HUES48 (cell line): ENCODE measurements at regions not wholly inside any gene's neighbourhood (a gene's known extent, or its start where the extent isn't known, plus 50 kb on each side); places are given as distances from the start of the nearest gene placed in this dataset.

Experiments
- H3K27ac ChIP-seq: one replicate; pipeline ENCODE4 v1.7.0; 2013; ENCODE audit warnings: low read depth, low read length, inconsistent platforms
- H3K27me3 ChIP-seq: 2 replicates; pipeline ENCODE4 v1.6.1; 2013; ENCODE audit warnings: mild to moderate bottlenecking, low read length; ENCODE audit not compliant: control insufficient read depth, insufficient read depth
- H3K36me3 ChIP-seq: 2 replicates; pipeline ENCODE4 v1.6.1; 2013; ENCODE audit warnings: low read length; ENCODE audit not compliant: control insufficient read depth, insufficient read depth
- H3K4me1 ChIP-seq: 2 replicates; pipeline ENCODE4 v1.6.1; 2013; ENCODE audit warnings: mild to moderate bottlenecking, low read length; ENCODE audit not compliant: control insufficient read depth, insufficient read depth
- H3K4me3 ChIP-seq: 2 replicates; pipeline ENCODE4 v1.5.1; 2013; ENCODE audit warnings: mild to moderate bottlenecking, low read depth, low read length
- H3K9ac ChIP-seq: 2 replicates; pipeline ENCODE4 v1.6.1; 2013; ENCODE audit warnings: mild to moderate bottlenecking, low read depth, low read length, moderate library complexity
- H3K9me3 ChIP-seq: 2 replicates; pipeline ENCODE4 v1.6.1; 2013; ENCODE audit warnings: low read length; ENCODE audit not compliant: control insufficient read depth, insufficient read depth

- H3K9ac ChIP-seq: no peak overlapping the region
- H3K27ac ChIP-seq: no peak overlapping the region
- H3K36me3 ChIP-seq: no peaks in the 10 kb centered on the region
- H3K27me3 ChIP-seq: no peaks in the 10 kb centered on the region
- peaks cover 57% of the 10 kb centered on the region for H3K9me3 ChIP-seq
- no peaks in the 10 kb centered on the region for H3K4me1 ChIP-seq
- H3K4me3 ChIP-seq: no peak overlapping the region
These were observed 55.6 kb downstream of the PBDC1 start for GRCh38 chrX:76228499-76228898.

DNA sequence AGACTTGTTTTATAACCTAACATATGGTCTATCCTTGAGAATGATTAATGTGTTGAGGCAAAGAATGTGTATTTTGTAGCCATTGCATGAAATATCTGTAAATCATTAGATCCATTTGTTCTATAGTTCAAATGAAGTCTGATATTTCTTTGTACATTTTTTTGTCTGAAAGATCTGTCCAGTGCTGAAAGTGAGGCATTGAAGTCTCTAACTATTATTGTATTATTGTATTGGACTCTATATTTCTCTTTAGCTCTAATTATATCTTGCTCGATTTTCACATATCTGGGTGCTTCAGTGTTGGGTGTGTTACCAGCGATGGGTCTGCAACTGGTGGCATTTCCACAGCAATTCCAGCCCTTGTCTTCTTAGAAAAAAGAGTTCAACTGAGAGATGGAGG lies 76.0 kb downstream of the PBDC1 start:
- Histone ChIP-seq H3K9me3 (peaks cover 21% of the 10 kb centered on the region), H3K27ac (no peak overlapping the region), H3K27me3 (no peaks in the 10 kb centered on the region)

DNA sequence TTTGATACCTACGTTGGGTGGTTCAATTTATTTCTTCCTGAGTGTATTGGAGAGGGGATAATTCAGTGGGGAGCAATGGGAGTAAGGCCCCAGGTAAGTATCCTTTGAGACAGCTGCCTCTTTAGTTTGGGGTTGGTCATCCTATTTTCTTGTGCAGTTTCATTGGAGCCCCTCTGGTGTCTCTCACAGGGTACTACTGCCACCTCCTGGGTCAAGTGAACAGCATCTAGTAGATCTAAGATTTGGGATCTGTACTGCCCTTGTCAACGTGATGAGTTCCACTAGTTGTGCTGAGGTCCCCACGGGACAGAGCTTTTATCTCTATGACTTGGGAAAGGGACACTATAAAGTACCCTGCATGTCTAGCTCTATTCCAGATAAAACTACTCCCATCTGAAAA lies 80.6 kb downstream of the PBDC1 start:
- Histone ChIP-seq H3K9me3 (peaks cover 14% of the 10 kb centered on the region; the same call in 1 of the 2 replicates), H3K9ac (no peak overlapping the region), H3K36me3 (no peaks in the 10 kb centered on the region), H3K27ac (no peak overlapping the region), H3K27me3 (no peaks in the 10 kb centered on the region), H3K4me3 (no peak overlapping the region), H3K4me1 (no peaks in the 10 kb centered on the region)

More for the DNA sequence above, 76.0 kb downstream of the PBDC1 start:
- Histone ChIP-seq H3K9ac (no peak overlapping the region), H3K4me1 (no peaks in the 10 kb centered on the region), H3K4me3 (no peak overlapping the region), H3K36me3 (no peaks in the 10 kb centered on the region)

GRCh38 chrX:76279007-76279406 lies 106.1 kb downstream of the PBDC1 start:
- Histone ChIP-seq H3K4me3 (no peak overlapping the region), H3K9me3 (peaks cover 30% of the 10 kb centered on the region), H3K27me3 (no peaks in the 10 kb centered on the region), H3K9ac (no peak overlapping the region), H3K36me3 (no peaks in the 10 kb centered on the region), H3K27ac (no peak overlapping the region), H3K4me1 (0 out of 2 replicates have a peak, but pooled peaks cover 3% of the 10 kb centered on the region)
